ENCODE measurements at regions not wholly inside any gene's neighbourhood (a gene's known extent, or its start where the extent isn't known, plus 50 kb on each side); places are given as distances from the start of the nearest gene placed in this dataset.

GRCh38 chr5:124395926-124396325 lies 350.5 kb downstream of the ZNF608 start:
- no peak for TF ChIP-seq CTCF (IDR thresholded peaks at IDR 0.05)
- no peak for TF ChIP-seq POLR2A (IDR thresholded peaks at IDR 0.05)

Measured in thyroid gland (tissue), 4 donors.